ENCODE measurements at regions not wholly inside any gene's neighbourhood (a gene's known extent, or its start where the extent isn't known, plus 50 kb on each side); places are given as distances from the start of the nearest gene placed in this dataset.

DNA sequence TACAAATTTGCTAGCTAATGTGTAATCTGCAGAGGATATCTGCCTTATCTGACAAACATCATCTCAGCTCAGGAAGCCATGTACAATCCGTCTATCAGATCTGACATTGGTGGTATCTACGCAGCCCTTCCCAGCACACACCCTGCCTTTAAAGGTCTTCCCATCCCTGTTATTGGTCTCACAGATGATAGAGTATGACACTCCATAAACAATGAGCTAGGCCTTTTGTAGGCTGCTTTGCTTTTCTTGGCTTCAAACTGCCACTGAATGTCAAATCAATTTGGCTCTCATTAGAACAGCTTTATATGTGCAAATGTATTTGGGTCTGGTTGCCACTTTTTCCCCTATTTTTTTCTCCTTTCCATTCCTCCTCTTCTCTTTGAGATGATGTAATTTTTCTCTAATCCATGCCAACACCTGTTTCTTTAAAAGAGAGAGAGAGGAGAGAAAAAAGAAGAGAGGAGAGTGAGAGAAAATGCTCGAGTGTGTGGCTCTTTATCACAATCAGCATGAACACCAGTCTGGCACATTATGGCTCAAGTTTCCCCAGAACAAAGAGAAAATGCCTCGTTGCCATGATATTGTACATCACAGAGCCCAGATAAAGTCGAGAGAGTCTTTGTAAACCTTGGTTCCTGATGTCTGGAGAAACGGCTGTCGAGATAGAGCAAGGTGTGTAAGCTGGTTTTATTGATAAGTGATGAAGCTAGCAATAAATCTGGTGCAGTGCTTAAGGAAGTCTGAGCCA lies 80.8 kb upstream of the DPH6 start:
- TF ChIP-seq POLR2AphosphoS5 (IDR thresholded peaks at IDR 0.05; ENCODE audit: low read depth, low read length), result no peak
- no peak for TF ChIP-seq POLR2A (IDR thresholded peaks at IDR 0.05; ENCODE audit: low read depth, low read length)
- no peak for TF ChIP-seq TAF1 (IDR thresholded peaks at IDR 0.05; ENCODE audit: borderline replicate concordance, low read depth, low read length)
- DNase-seq (ENCODE audit: insufficient read length) (no peak), FAIRE-seq (no peak)

DNA sequence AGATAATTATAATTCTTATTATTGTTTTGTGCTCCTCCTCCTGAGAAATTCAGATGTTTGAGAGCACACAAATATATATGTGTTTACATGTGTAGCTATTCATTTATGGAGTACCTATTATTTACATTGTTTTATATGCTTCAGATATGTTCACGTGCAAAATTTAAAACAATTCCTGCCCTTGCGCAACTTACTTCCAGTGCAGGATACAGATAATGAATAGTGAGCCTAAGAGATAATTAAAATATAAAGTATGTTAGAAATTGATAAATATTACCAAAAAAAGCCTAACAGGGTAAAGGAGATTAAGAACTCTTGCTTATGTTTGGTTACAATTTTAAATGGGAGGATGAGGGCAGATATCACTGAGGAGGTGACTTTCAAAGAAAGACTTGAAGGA lies 81.7 kb upstream of the DPH6 start:
- FAIRE-seq, result no peak

GRCh38 chr15:35629766-35630165 lies 83.8 kb upstream of the DPH6 start:
- no peak for DNase-seq (ENCODE audit: insufficient read length)
- FAIRE-seq, result no peak
- TF ChIP-seq POLR2AphosphoS5 (IDR thresholded peaks at IDR 0.05; ENCODE audit: low read depth, low read length) (no peak), POLR2A (IDR thresholded peaks at IDR 0.05; ENCODE audit: low read depth, low read length) (no peak), TAF1 (IDR thresholded peaks at IDR 0.05; ENCODE audit: borderline replicate concordance, low read depth, low read length) (no peak)

More for the DNA sequence above, 81.7 kb upstream of the DPH6 start:
- DNase-seq (ENCODE audit: insufficient read length), result no peak
- no peak for TF ChIP-seq POLR2A (IDR thresholded peaks at IDR 0.05; ENCODE audit: low read depth, low read length)
- no peak for TF ChIP-seq POLR2AphosphoS5 (IDR thresholded peaks at IDR 0.05; ENCODE audit: low read depth, low read length)
- no peak for TF ChIP-seq TAF1 (IDR thresholded peaks at IDR 0.05; ENCODE audit: borderline replicate concordance, low read depth, low read length)

DNA sequence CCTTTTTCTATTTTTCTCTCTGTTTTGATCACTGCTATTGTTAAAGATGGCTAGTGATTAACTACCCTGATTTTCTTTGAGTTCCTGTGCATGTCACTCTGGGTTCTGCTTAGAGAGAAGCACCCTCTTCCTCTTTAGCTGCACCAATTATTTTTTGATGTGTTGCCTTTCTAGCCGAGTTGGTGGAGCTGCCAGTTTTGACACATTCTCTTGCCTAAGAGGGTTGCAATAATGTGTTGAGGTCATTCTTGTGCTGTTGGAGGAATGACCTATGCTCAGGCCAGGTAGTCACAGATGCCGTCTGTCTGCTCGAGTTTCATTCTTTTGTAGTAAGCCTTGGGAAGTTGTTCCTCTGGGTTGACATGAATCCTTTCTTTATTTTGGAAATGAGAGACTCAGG lies 84.6 kb upstream of the DPH6 start:
- no peak for DNase-seq (ENCODE audit: insufficient read length)
- no peak for FAIRE-seq
- TF ChIP-seq TAF1 (IDR thresholded peaks at IDR 0.05; ENCODE audit: borderline replicate concordance, low read depth, low read length), result no peak
- TF ChIP-seq POLR2A (IDR thresholded peaks at IDR 0.05; ENCODE audit: low read depth, low read length), result no peak
- no peak for TF ChIP-seq POLR2AphosphoS5 (IDR thresholded peaks at IDR 0.05; ENCODE audit: low read depth, low read length)

DNA sequence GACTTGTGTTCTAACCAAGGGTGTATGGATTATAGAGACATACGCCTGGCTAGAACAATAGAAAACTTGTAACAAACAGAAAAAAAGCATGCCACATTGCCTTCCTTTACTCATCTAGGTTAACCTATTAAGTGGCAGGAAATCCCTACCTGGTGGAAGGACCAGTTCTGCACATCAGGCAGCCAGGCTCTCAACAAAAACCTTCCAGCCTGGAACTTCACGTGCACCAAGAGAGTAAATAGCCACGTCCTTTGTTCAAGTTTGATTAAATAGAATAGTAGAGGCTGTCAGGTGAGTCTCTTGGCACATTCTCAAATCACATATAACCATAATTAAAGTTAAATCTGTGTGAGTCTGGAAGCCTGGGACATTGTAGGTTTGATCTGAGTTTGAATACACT lies 85.0 kb upstream of the DPH6 start:
- DNase-seq (ENCODE audit: insufficient read length) (no peak), FAIRE-seq (no peak)
- TF ChIP-seq POLR2AphosphoS5 (IDR thresholded peaks at IDR 0.05; ENCODE audit: low read depth, low read length) (no peak), TAF1 (IDR thresholded peaks at IDR 0.05; ENCODE audit: borderline replicate concordance, low read depth, low read length) (no peak), POLR2A (IDR thresholded peaks at IDR 0.05; ENCODE audit: low read depth, low read length) (no peak)

GRCh38 chr15:35633677-35634076 lies 87.7 kb upstream of the DPH6 start:
- FAIRE-seq (no peak), DNase-seq (ENCODE audit: insufficient read length) (no peak)
- TF ChIP-seq TAF1 (IDR thresholded peaks at IDR 0.05; ENCODE audit: borderline replicate concordance, low read depth, low read length) (no peak), POLR2A (IDR thresholded peaks at IDR 0.05; ENCODE audit: low read depth, low read length) (no peak), POLR2AphosphoS5 (IDR thresholded peaks at IDR 0.05; ENCODE audit: low read depth, low read length) (no peak)

DNA sequence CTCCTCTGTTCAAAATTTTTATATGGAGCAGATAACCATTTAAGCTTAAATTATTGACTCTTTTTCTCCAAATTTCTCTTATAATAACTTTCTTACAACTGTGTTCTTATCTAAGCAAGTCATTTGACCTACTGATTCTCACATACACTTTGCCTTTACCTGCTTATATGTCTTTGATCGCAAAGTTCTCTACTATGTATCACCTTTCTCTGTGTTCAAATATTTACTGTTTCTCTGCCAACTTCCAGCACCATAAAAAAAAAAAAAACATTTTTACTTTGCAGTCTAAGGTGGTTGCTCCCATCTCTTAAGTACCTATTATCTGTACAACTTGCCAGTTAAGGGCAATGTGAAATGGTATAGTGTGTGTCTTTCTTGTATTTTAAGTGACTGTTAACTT lies 100.8 kb upstream of the DPH6 start:
- DNase-seq (ENCODE audit: insufficient read length) (no peak), FAIRE-seq (no peak)
- TF ChIP-seq TAF1 (IDR thresholded peaks at IDR 0.05; ENCODE audit: borderline replicate concordance, low read depth, low read length), result no peak
- no peak for TF ChIP-seq POLR2AphosphoS5 (IDR thresholded peaks at IDR 0.05; ENCODE audit: low read depth, low read length)
- TF ChIP-seq POLR2A (IDR thresholded peaks at IDR 0.05; ENCODE audit: low read depth, low read length), result no peak

GRCh38 chr15:35647303-35647702 lies 101.3 kb upstream of the DPH6 start:
- DNase-seq (ENCODE audit: insufficient read length), result no peak
- no peak for FAIRE-seq
- no peak for TF ChIP-seq TAF1 (IDR thresholded peaks at IDR 0.05; ENCODE audit: borderline replicate concordance, low read depth, low read length)
- no peak for TF ChIP-seq POLR2AphosphoS5 (IDR thresholded peaks at IDR 0.05; ENCODE audit: low read depth, low read length)
- TF ChIP-seq POLR2A (IDR thresholded peaks at IDR 0.05; ENCODE audit: low read depth, low read length), result no peak

GRCh38 chr15:35648941-35649340 lies 103.0 kb upstream of the DPH6 start:
- FAIRE-seq (no peak), DNase-seq (ENCODE audit: insufficient read length) (no peak)
- TF ChIP-seq TAF1 (IDR thresholded peaks at IDR 0.05; ENCODE audit: borderline replicate concordance, low read depth, low read length) (no peak), POLR2A (IDR thresholded peaks at IDR 0.05; ENCODE audit: low read depth, low read length) (no peak), POLR2AphosphoS5 (IDR thresholded peaks at IDR 0.05; ENCODE audit: low read depth, low read length) (no peak)

- FAIRE-seq, result no peak
- TF ChIP-seq POLR2A (IDR thresholded peaks at IDR 0.05; ENCODE audit: low read depth, low read length), result no peak
- TF ChIP-seq POLR2AphosphoS5 (IDR thresholded peaks at IDR 0.05; ENCODE audit: low read depth, low read length), result no peak
- TF ChIP-seq TAF1 (IDR thresholded peaks at IDR 0.05; ENCODE audit: borderline replicate concordance, low read depth, low read length), result no peak
These were observed 103.6 kb upstream of the DPH6 start for GRCh38 chr15:35649575-35649974.

DNA sequence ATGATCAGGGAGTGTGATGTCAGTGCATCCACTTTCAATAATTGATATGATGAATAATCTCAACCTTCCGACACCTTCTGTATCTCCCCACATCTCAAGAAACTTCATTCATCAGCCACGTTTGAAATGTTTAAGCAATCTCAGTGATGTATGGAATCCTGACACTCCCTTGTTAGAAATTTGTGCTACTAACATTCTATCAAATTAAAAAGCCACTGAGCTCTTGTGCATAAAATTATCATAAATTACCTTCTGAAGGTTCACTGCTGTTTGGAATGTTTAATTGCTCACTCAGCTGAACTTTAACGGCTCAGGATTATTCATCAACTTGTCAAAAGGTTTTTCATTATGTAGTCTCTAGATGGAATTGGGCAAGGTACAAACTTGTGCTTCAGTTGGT lies 108.4 kb upstream of the DPH6 start:
- DNase-seq (ENCODE audit: insufficient read length) (no peak), FAIRE-seq (no peak)
- TF ChIP-seq POLR2AphosphoS5 (IDR thresholded peaks at IDR 0.05; ENCODE audit: low read depth, low read length), result no peak
- TF ChIP-seq TAF1 (IDR thresholded peaks at IDR 0.05; ENCODE audit: borderline replicate concordance, low read depth, low read length), result no peak
- TF ChIP-seq POLR2A (IDR thresholded peaks at IDR 0.05; ENCODE audit: low read depth, low read length), result no peak

More at GRCh38 chr15:35649575-35649974, 103.6 kb upstream of the DPH6 start:
- no peak for DNase-seq (ENCODE audit: insufficient read length)

DNA sequence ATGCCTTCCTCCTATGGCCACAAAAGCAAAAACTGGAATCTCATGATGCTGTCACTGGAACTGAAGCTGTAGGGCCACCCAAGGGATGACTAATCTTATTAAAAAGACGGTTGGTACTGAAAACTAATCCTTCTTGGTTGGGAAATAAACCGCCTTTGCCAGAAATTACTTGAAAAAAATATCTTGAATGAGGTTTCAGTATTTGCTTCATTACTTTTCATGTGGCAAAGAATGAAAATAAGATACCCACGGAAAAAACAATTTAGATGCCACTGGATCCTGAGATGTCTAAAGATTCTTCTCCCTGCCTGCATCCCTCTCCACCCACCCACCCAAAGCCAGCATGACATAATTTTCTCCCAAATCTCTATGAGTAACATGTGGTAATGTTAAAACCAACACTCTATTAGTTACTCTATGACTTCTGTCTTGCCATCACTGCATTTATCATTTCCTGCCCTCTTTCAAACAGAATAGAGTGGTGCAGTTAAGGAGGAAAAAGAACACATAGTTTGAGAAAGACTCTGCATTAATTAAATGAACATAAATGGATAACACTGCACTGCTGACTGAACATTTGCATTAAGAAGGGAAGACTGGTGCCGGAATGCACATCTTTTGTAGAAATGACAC lies 111.8 kb upstream of the DPH6 start:
- no peak for TF ChIP-seq POLR2AphosphoS5 (IDR thresholded peaks at IDR 0.05; ENCODE audit: low read depth, low read length)
- TF ChIP-seq TAF1 (IDR thresholded peaks at IDR 0.05; ENCODE audit: borderline replicate concordance, low read depth, low read length), result no peak
- TF ChIP-seq POLR2A (IDR thresholded peaks at IDR 0.05; ENCODE audit: low read depth, low read length), result no peak
- FAIRE-seq (no peak), DNase-seq (ENCODE audit: insufficient read length) (no peak)
